ENCODE measurements at regions not wholly inside any gene's neighbourhood (a gene's known extent, or its start where the extent isn't known, plus 50 kb on each side); places are given as distances from the start of the nearest gene placed in this dataset.

GRCh38 chr5:113866763-113867162 lies 353.3 kb downstream of the YTHDC2 start:
- intact Hi-C loops (cut with DNase I) = no loop called here
- DNase-seq (no peak), ATAC-seq (no peak)

GRCh38 chr5:113869611-113870010 lies 356.1 kb downstream of the YTHDC2 start:
- intact Hi-C loops (cut with DNase I) = no loop called here
- no peak for DNase-seq
- ATAC-seq = no peak

- DNase-seq (no peak), ATAC-seq (no peak)
- intact Hi-C loops (cut with DNase I) = no loop called here
Measured at GRCh38 chr5:113871972-113872371, 358.5 kb downstream of the YTHDC2 start.

GRCh38 chr5:113875096-113875495 lies 361.6 kb downstream of the YTHDC2 start:
- intact Hi-C loops (cut with DNase I) = no loop called here
- DNase-seq (no peak), ATAC-seq (no peak)

GRCh38 chr5:113891491-113891890 lies 378.0 kb downstream of the YTHDC2 start:
- ATAC-seq (no peak), DNase-seq (no peak)
- intact Hi-C loops (cut with DNase I) = no loop called here

- DNase-seq = no peak
- intact Hi-C loops (cut with DNase I) = no loop called here
- ATAC-seq = no peak
Measured at GRCh38 chr5:113896789-113897188, 383.3 kb downstream of the YTHDC2 start.

- DNase-seq (no peak), ATAC-seq (no peak)
- intact Hi-C loops (cut with DNase I) = no loop called here
Measured at GRCh38 chr5:113897748-113898147, 384.3 kb downstream of the YTHDC2 start.

- intact Hi-C loops (cut with DNase I) = no loop called here
- ATAC-seq (no peak), DNase-seq (no peak)
Measured at GRCh38 chr5:113900141-113900540, 386.6 kb downstream of the YTHDC2 start.

GRCh38 chr5:113900816-113901215 lies 387.3 kb downstream of the YTHDC2 start:
- ATAC-seq (no peak), DNase-seq (no peak)
- intact Hi-C loops (cut with DNase I) = no loop called here

- intact Hi-C loops (cut with DNase I) = no loop called here
- no peak for DNase-seq
Measured at GRCh38 chr5:113901718-113902117, 388.2 kb downstream of the YTHDC2 start.

GRCh38 chr5:113902917-113903660 lies 389.6 kb downstream of the YTHDC2 start:
- intact Hi-C loops (cut with DNase I) = no loop called here
- ATAC-seq (no peak), DNase-seq (no peak)

More at GRCh38 chr5:113901718-113902117, 388.2 kb downstream of the YTHDC2 start:
- no peak for ATAC-seq

- intact Hi-C loops (cut with DNase I) = no loop called here
- ATAC-seq = no peak
Measured at GRCh38 chr5:113909782-113910181, 396.3 kb downstream of the YTHDC2 start.

GRCh38 chr5:113917997-113918396 lies 404.5 kb downstream of the YTHDC2 start:
- DNase-seq = no peak
- intact Hi-C loops (cut with DNase I) = no loop called here
- ATAC-seq = no peak

More at GRCh38 chr5:113909782-113910181, 396.3 kb downstream of the YTHDC2 start:
- DNase-seq = no peak

GRCh38 chr5:113922343-113922742 lies 408.8 kb downstream of the YTHDC2 start:
- ATAC-seq = peak in 1 of 2 donors; percentile 32
- intact Hi-C loops (cut with DNase I) = no loop called here

GRCh38 chr5:113935453-113935852 lies 422.0 kb downstream of the YTHDC2 start:
- no peak for ATAC-seq
- intact Hi-C loops (cut with DNase I) = no loop called here
- no peak for DNase-seq

More at GRCh38 chr5:113922343-113922742, 408.8 kb downstream of the YTHDC2 start:
- no peak for DNase-seq

- no peak for ATAC-seq
- intact Hi-C loops (cut with DNase I) = no loop called here
- no peak for DNase-seq
Measured at GRCh38 chr5:113937301-113937700, 423.8 kb downstream of the YTHDC2 start.

GRCh38 chr5:113939988-113940387 lies 421.9 kb upstream of the KCNN2 start:
- ATAC-seq (no peak), DNase-seq (no peak)
- intact Hi-C loops (cut with DNase I) = no loop called here

- no peak for ATAC-seq
- DNase-seq = no peak
- intact Hi-C loops (cut with DNase I) = no loop called here
Measured at GRCh38 chr5:113950186-113950585, 411.7 kb upstream of the KCNN2 start.

- intact Hi-C loops (cut with DNase I) = no loop called here
- ATAC-seq (no peak), DNase-seq (no peak)
Measured at GRCh38 chr5:113965225-113965624, 396.6 kb upstream of the KCNN2 start.

- intact Hi-C loops (cut with DNase I) = no loop called here
- ATAC-seq = no peak
Measured at GRCh38 chr5:113969901-113970300, 392.0 kb upstream of the KCNN2 start.

GRCh38 chr5:113971454-113971853 lies 390.4 kb upstream of the KCNN2 start:
- no peak for ATAC-seq
- intact Hi-C loops (cut with DNase I) = no loop called here
- DNase-seq = no peak

More at GRCh38 chr5:113969901-113970300, 392.0 kb upstream of the KCNN2 start:
- DNase-seq = no peak
